ENCODE measurements at regions not wholly inside any gene's neighbourhood (a gene's known extent, or its start where the extent isn't known, plus 50 kb on each side); places are given as distances from the start of the nearest gene placed in this dataset.
A peak's percentile ranks its signal among the peaks of the same experiment; 100 is the strongest.

DNA sequence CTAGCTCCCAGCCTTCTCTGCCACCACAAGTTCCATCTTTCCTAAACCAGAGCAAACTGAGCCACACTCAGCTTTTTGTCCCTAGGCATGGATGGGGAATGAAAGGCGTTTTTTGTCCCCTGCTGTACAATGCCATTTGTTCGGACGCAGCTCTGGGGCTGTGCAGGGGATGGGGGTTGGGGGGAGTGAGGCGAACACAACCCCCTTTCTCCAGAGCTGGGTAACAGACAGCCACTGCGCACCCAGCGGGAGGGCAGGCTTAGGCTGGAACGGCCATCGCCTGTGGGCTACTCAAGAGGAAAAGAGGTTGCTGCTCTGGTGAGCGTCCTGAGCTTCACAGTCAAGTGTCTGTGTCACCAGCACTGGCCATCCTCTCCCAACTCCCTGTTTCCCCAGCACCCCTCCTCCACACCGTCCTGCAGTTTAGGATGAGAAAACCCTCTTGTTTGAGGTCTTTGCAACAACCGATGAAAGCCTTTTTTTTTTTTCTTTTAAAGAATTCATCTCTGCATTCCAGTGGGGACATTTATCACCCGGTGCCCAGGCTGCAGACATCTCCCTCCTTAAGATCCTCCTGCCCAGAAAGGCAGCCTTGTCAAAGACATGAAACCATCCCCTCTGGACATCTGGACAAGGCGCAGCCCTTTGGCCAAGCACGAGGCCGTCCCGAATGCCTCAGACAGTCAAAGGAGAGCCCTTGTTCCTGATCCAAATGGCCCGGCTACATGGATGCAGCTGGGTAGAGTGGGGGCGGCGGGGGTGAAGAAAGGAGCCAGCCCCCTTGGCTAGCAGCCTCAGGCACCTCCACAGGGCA lies 419.6 kb downstream of the BCOR start:
- H3K36me3 ChIP-seq (ENCODE audit: insufficient read depth, low read length), result no peaks in the 10 kb centered on the region
- Mint-ChIP-seq H3K4me3 (no peak overlapping the region), H3K4me1 (no peaks in the 10 kb centered on the region), H3K36me3 (no peaks in the 10 kb centered on the region), H3K27me3 (peaks cover 1% of the 10 kb centered on the region in 2 donors), H3K27ac (no peak overlapping the region), H3K9me3 (peaks cover 0 to 2% (median 0%) of the 10 kb centered on the region in 8 donors)
- ChIA-PET POLR2A (ENCODE audit: partially characterized antibody) (no interaction called here), CTCF (ENCODE audit: partially characterized antibody) (no interaction called here)
- no peak for DNase-seq
- no peaks in the 10 kb centered on the region for H3K9me3 ChIP-seq (ENCODE audit: control insufficient read depth in 1 of 2, low read length in 2 of 2)
- no peaks in the 10 kb centered on the region for H3K4me1 ChIP-seq (ENCODE audit: insufficient read depth, low read length)
- H3K27ac ChIP-seq (ENCODE audit: low read depth, low read length), result no peak overlapping the region
- H3K4me3 ChIP-seq (ENCODE audit: low read length in 2 of 2), result no peak overlapping the region
- H3K27me3 ChIP-seq (ENCODE audit: insufficient read depth, low read length), result no peaks in the 10 kb centered on the region
- intact Hi-C loops (cut with micrococcal nuclease), result no loop called here

DNA sequence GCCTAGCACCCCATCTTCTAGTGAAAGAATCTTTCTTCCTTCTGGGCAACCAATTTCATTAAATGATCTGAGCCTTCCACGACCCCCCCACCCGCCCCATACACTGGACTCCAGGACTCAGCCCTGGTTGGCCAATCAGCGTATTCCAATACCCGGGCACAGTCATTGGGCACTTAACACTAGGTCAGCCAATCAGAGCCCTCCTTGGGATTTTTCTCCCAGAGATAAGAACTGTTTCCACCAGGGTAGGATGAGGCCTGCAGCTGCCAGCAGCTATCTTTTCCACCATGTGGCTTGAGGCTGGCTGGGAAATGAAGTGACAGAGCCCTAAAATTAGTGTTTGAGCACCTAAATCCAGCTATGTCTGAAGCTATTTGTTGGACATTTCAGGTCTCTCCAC lies 418.8 kb downstream of the BCOR start:
- ChIA-PET CTCF (ENCODE audit: partially characterized antibody) (no interaction called here), POLR2A (ENCODE audit: partially characterized antibody) (no interaction called here)
- H3K27me3 Mint-ChIP-seq, result peaks cover 1% of the 10 kb centered on the region in 2 donors
- DNase-seq, result no peak
- H3K9me3 ChIP-seq (ENCODE audit: control insufficient read depth in 1 of 2, low read length in 2 of 2), result no peaks in the 10 kb centered on the region
- no peaks in the 10 kb centered on the region for H3K4me1 Mint-ChIP-seq
- no peak overlapping the region for H3K27ac Mint-ChIP-seq
- H3K36me3 Mint-ChIP-seq, result no peaks in the 10 kb centered on the region
- no peak overlapping the region for H3K27ac ChIP-seq (ENCODE audit: low read depth, low read length)
- H3K4me3 ChIP-seq (ENCODE audit: low read length in 2 of 2), result no peak overlapping the region
- no peaks in the 10 kb centered on the region for H3K27me3 ChIP-seq (ENCODE audit: insufficient read depth, low read length)
- H3K4me3 Mint-ChIP-seq, result no peak overlapping the region
- H3K9me3 Mint-ChIP-seq, result peaks cover 0 to 2% (median 0%) of the 10 kb centered on the region in 8 donors
- H3K4me1 ChIP-seq (ENCODE audit: insufficient read depth, low read length), result no peaks in the 10 kb centered on the region
- no peaks in the 10 kb centered on the region for H3K36me3 ChIP-seq (ENCODE audit: insufficient read depth, low read length)
- intact Hi-C loops (cut with micrococcal nuclease), result no loop called here

DNA sequence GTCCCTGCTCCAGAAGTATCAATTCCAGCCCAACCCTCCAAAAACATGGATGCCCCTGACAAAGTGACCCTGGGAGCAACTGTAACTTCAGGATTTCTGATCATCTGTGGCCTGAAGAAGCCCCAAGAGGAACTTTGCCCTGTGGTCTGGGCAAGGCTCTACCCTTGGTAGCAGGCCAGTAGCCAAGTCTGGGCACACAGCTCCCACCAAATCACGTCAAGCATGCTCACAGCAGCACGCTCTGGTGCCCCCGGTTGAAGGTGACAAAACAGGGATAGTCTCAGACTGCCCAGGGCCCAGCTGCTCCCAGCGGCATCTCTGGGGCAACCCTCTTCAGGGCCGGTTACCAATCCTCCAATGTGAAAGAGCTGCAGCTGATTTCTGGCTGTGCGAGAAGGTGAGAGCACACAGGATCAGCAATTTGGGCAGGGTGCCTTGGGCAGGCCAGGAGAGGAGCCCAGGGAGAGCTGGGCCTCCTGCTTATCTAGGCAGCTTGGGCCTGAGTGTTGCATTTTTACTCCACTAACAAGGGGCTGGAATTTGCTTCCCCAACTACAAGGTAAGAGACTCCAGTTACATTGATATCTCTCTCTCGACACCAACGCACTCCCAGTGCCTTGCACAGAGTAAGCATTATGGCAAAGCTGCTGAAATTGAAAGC lies 418.1 kb downstream of the BCOR start:
- Histone ChIP-seq H3K4me3 (ENCODE audit: low read length in 2 of 2) (no peak overlapping the region), H3K9me3 (ENCODE audit: control insufficient read depth in 1 of 2, low read length in 2 of 2) (no peaks in the 10 kb centered on the region), H3K27ac (ENCODE audit: low read depth, low read length) (no peak overlapping the region), H3K4me1 (ENCODE audit: insufficient read depth, low read length) (no peaks in the 10 kb centered on the region), H3K27me3 (ENCODE audit: insufficient read depth, low read length) (no peaks in the 10 kb centered on the region), H3K36me3 (ENCODE audit: insufficient read depth, low read length) (no peaks in the 10 kb centered on the region)
- Mint-ChIP-seq H3K9me3 (peaks cover 0 to 2% (median 0%) of the 10 kb centered on the region in 8 donors), H3K36me3 (no peaks in the 10 kb centered on the region), H3K27me3 (peaks cover 3 to 4% of the 10 kb centered on the region in 2 donors), H3K4me1 (no peaks in the 10 kb centered on the region), H3K4me3 (no peak overlapping the region), H3K27ac (no peak overlapping the region)
- DNase-seq, result no peak
- ChIA-PET CTCF (ENCODE audit: partially characterized antibody) (no interaction called here), POLR2A (ENCODE audit: partially characterized antibody) (no interaction called here)
- intact Hi-C loops (cut with micrococcal nuclease), result no loop called here

DNA sequence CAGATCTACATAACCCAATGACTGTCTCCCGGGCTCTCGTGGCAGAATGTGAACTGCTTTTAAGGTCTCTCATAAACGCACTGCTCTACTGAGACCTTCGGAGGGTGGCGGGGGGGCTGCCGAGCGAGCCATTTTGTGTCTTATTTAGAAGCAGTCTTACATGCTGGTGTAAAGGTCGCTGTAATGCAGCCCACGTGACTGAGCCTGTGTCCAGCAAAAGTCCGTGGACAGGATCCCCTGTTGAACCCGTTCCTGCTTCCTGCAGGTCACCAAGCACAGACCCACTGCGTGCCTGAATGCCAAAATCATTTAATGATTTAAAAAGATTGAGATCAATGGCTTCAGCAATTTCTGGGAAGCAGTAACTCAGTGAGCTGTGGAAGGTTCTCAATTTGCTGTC lies 415.9 kb downstream of the BCOR start:
- H3K36me3 ChIP-seq (ENCODE audit: insufficient read depth, low read length), result no peaks in the 10 kb centered on the region
- no peaks in the 10 kb centered on the region for H3K9me3 ChIP-seq (ENCODE audit: control insufficient read depth in 1 of 2, low read length in 2 of 2)
- H3K27ac ChIP-seq (ENCODE audit: low read depth, low read length), result no peak overlapping the region
- H3K27me3 ChIP-seq (ENCODE audit: insufficient read depth, low read length), result no peaks in the 10 kb centered on the region
- CTCF ChIA-PET (ENCODE audit: partially characterized antibody), result no interaction called here
- H3K4me3 Mint-ChIP-seq, result no peak overlapping the region
- no peak for DNase-seq
- no peak overlapping the region for H3K4me3 ChIP-seq (ENCODE audit: low read length in 2 of 2)
- no peaks in the 10 kb centered on the region for H3K4me1 Mint-ChIP-seq
- no peaks in the 10 kb centered on the region for H3K4me1 ChIP-seq (ENCODE audit: insufficient read depth, low read length)
- peaks cover 0 to under 1% (median 0%) of the 10 kb centered on the region in 8 donors for H3K9me3 Mint-ChIP-seq
- intact Hi-C loops (cut with micrococcal nuclease), result no loop called here
- no peaks in the 10 kb centered on the region for H3K36me3 Mint-ChIP-seq
- POLR2A ChIA-PET (ENCODE audit: partially characterized antibody), result no interaction called here
- H3K27ac Mint-ChIP-seq, result no peak overlapping the region
- H3K27me3 Mint-ChIP-seq, result peaks cover 6 to 15% of the 10 kb centered on the region in 2 donors

DNA sequence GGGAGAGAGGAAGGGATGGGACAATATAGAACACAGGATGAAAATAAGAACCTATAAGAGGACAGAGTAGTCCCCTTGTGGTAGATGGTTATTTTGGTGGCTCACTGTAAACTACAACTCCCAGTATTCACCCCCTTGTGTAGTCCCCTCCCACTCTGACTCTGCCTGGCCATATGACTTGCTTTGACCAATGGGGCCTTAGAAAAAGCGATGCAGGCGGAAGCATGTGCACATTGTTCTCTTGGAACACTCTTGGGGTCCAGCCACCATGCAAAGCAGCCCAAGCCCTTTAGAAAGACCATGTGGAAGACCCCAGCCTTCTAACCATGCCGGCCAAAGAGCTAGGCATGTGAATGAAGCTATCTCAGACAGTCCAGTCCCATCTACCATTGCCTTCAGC lies 415.0 kb downstream of the BCOR start:
- POLR2A ChIA-PET (ENCODE audit: partially characterized antibody), result no interaction called here
- no peak overlapping the region for H3K4me3 Mint-ChIP-seq

GRCh38 chrX:39688219-39688575 lies 409.6 kb downstream of the BCOR start:
- Mint-ChIP-seq H3K4me3 (peak overlapping the region in 3 of 8 donors; percentile 35 to 39 (median 35)), H3K36me3 (no peaks in the 10 kb centered on the region), H3K9me3 (no peaks in the 10 kb centered on the region), H3K4me1 (peaks cover 0 to 2% (median 0%) of the 10 kb centered on the region in 4 donors), H3K27ac (no peak overlapping the region), H3K27me3 (peaks cover 6 to 20% of the 10 kb centered on the region in 2 donors)
- no peak overlapping the region for H3K27ac ChIP-seq (ENCODE audit: low read depth, low read length)
- ChIA-PET POLR2A (ENCODE audit: partially characterized antibody) (no interaction called here), CTCF (ENCODE audit: partially characterized antibody) (no interaction called here)
- H3K27me3 ChIP-seq (ENCODE audit: insufficient read depth, low read length), result no peaks in the 10 kb centered on the region
- peaks cover 5% of the 10 kb centered on the region for H3K4me1 ChIP-seq (ENCODE audit: insufficient read depth, low read length)
- H3K4me3 ChIP-seq (ENCODE audit: low read length in 2 of 2), result no peak overlapping the region
- DNase-seq, result no peak
- no peaks in the 10 kb centered on the region for H3K36me3 ChIP-seq (ENCODE audit: insufficient read depth, low read length)
- intact Hi-C loops (cut with micrococcal nuclease), result no loop called here
- H3K9me3 ChIP-seq (ENCODE audit: control insufficient read depth in 1 of 2, low read length in 2 of 2), result no peaks in the 10 kb centered on the region

More for the DNA sequence above, 415.0 kb downstream of the BCOR start:
- Mint-ChIP-seq H3K27me3 (peaks cover 6 to 15% of the 10 kb centered on the region in 2 donors), H3K27ac (no peak overlapping the region), H3K36me3 (no peaks in the 10 kb centered on the region), H3K4me1 (no peaks in the 10 kb centered on the region), H3K9me3 (no peaks in the 10 kb centered on the region)
- H3K9me3 ChIP-seq (ENCODE audit: control insufficient read depth in 1 of 2, low read length in 2 of 2), result no peaks in the 10 kb centered on the region
- no peaks in the 10 kb centered on the region for H3K27me3 ChIP-seq (ENCODE audit: insufficient read depth, low read length)
- intact Hi-C loops (cut with micrococcal nuclease), result no loop called here
- H3K4me3 ChIP-seq (ENCODE audit: low read length in 2 of 2), result no peak overlapping the region
- no peak overlapping the region for H3K27ac ChIP-seq (ENCODE audit: low read depth, low read length)
- CTCF ChIA-PET (ENCODE audit: partially characterized antibody), result no interaction called here
- H3K36me3 ChIP-seq (ENCODE audit: insufficient read depth, low read length), result no peaks in the 10 kb centered on the region
- H3K4me1 ChIP-seq (ENCODE audit: insufficient read depth, low read length), result no peaks in the 10 kb centered on the region
- no peak for DNase-seq

GRCh38 chrX:39688576-39689375 lies 409.0 kb downstream of the BCOR start:
- no peak for DNase-seq
- H3K4me3 ChIP-seq (ENCODE audit: low read length in 2 of 2), result no peak overlapping the region
- intact Hi-C loops (cut with micrococcal nuclease), result no loop called here
- no peak overlapping the region for H3K27ac ChIP-seq (ENCODE audit: low read depth, low read length)
- Mint-ChIP-seq H3K27ac (no peak overlapping the region), H3K9me3 (no peaks in the 10 kb centered on the region), H3K27me3 (peaks cover 6 to 20% of the 10 kb centered on the region in 2 donors), H3K36me3 (no peaks in the 10 kb centered on the region), H3K4me1 (peaks cover 0 to 2% (median 0%) of the 10 kb centered on the region in 4 donors), H3K4me3 (peak overlapping the region in 2 of 8 donors; percentile 35 to 39)
- ChIA-PET CTCF (ENCODE audit: partially characterized antibody) (no interaction called here), POLR2A (ENCODE audit: partially characterized antibody) (no interaction called here)
- peaks cover 5% of the 10 kb centered on the region for H3K4me1 ChIP-seq (ENCODE audit: insufficient read depth, low read length)
- no peaks in the 10 kb centered on the region for H3K9me3 ChIP-seq (ENCODE audit: control insufficient read depth in 1 of 2, low read length in 2 of 2)
- no peaks in the 10 kb centered on the region for H3K27me3 ChIP-seq (ENCODE audit: insufficient read depth, low read length)
- no peaks in the 10 kb centered on the region for H3K36me3 ChIP-seq (ENCODE audit: insufficient read depth, low read length)

Measured in CD4-positive, alpha-beta memory T cell (primary cell).